DND-41 (cell line): ENCODE measurements at regions not wholly inside any gene's neighbourhood (a gene's known extent, or its start where the extent isn't known, plus 50 kb on each side); places are given as distances from the start of the nearest gene placed in this dataset.

ENCODE experiments used
- ATAC-seq: fragments of 200-7000 bp; cut with Tn5 transposase; 3 replicates; pipeline ENCODE4 v1.9.1; 2021; ENCODE audit warnings: low read depth; ENCODE audit not compliant: insufficient read depth
- DNase-seq: peaks from one replicate; pipeline ENCODE4 v3.0.0-alpha.2; 2020
- H2AFZ ChIP-seq: 2 replicates; pipeline ENCODE4 v1.6.0; 2012; ENCODE audit warnings: low read depth, low read length
- H3K27ac ChIP-seq: 2 replicates; pipeline ENCODE4 v1.5.1; 2012; ENCODE audit warnings: low read length, inconsistent platforms
- H3K27me3 ChIP-seq: fragments of 200-600 bp; sonication (generic); 2 replicates; pipeline ENCODE4 v1.6.0; 2012; ENCODE audit warnings: low read length, mild to moderate bottlenecking, inconsistent platforms; ENCODE audit not compliant: insufficient read depth, poor library complexity
- H3K36me3 ChIP-seq: 2 replicates; pipeline ENCODE4 v1.5.1; 2012; ENCODE audit warnings: low read length, inconsistent platforms; ENCODE audit not compliant: insufficient read depth
- H3K4me1 ChIP-seq: 2 replicates; pipeline ENCODE4 v1.5.1; 2012; ENCODE audit warnings: mild to moderate bottlenecking, low read length; ENCODE audit not compliant: insufficient read depth
- H3K4me2 ChIP-seq: 2 replicates; pipeline ENCODE4 v1.6.0; 2012; ENCODE audit warnings: mild to moderate bottlenecking, moderate library complexity, low read length, inconsistent platforms; ENCODE audit not compliant: insufficient read depth
- H3K4me3 ChIP-seq, 2 experiments: fragments of 200-600 bp in 1 of 2; shearing (Covaris generic) in 1 of 2; 2 replicates each; pipeline ENCODE4 v1.5.1; 2012 to 2016; ENCODE audit warnings: inconsistent platforms in 2 of 2, low read length in 2 of 2, mild to moderate bottlenecking in 2 of 2, low read depth in 1 of 2, moderate library complexity in 1 of 2
- H3K79me2 ChIP-seq: 2 replicates; pipeline ENCODE4 v1.6.0; 2012; ENCODE audit warnings: low read length, inconsistent platforms; ENCODE audit not compliant: insufficient read depth
- H3K9ac ChIP-seq: 2 replicates; pipeline ENCODE4 v1.6.0; 2012; ENCODE audit warnings: low read depth, mild to moderate bottlenecking, inconsistent platforms, low read length, moderate library complexity
- H3K9me3 ChIP-seq: 2 replicates; pipeline ENCODE4 v1.5.1; 2012; ENCODE audit warnings: low read length, moderate library complexity, mild to moderate bottlenecking, inconsistent platforms; ENCODE audit not compliant: insufficient read depth, severe bottlenecking
- H4K20me1 ChIP-seq: 2 replicates; pipeline ENCODE4 v1.6.0; 2012; ENCODE audit warnings: low read length; ENCODE audit not compliant: insufficient read depth
- EZH2 ChIP-seq: IDR thresholded peaks from 3 replicates; pipeline ENCODE4 v1.6.1; 2012; ENCODE audit warnings: borderline replicate concordance, low read depth, mild to moderate bottlenecking, moderate library complexity, low read length, inconsistent platforms; ENCODE audit not compliant: severe bottlenecking
- TF ChIP-seq, protein P1 (sequence below): IDR thresholded peaks from 2 replicates; pipeline ENCODE4 v1.5.1; 2012; ENCODE audit warnings: borderline replicate concordance, low read length, moderate library complexity, mild to moderate bottlenecking; ENCODE audit not compliant: poor library complexity, severe bottlenecking; ENCODE audit errors: extremely low read depth

DNA sequence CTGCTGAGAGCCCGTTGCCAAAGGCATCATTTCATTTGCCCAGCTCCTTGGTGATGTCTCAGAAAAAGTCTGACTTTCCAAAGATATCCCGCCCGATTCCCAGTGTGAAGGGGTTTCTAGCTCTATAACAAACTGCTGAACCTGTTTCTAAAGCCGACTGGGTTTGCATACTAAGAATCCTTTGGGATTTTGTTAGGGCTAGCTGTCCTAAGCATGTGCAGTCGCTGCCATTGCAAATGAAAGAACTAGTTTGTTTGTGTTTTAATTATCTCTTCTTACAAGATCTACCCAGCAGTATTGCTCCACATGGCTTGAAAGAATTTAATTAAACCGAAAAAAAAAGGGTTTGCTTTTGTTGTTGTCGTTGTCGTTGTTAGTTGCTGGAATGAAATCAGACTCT is 476.6 kb downstream of the GATA3 start:
- no peaks in the 10 kb centered on the region for H3K27me3 ChIP-seq
- no peak overlapping the region for H3K9ac ChIP-seq
- no peaks in the 10 kb centered on the region for H3K36me3 ChIP-seq
- no peaks in the 10 kb centered on the region for H3K9me3 ChIP-seq
- no peaks in the 10 kb centered on the region for H3K4me1 ChIP-seq
- H4K20me1 ChIP-seq = no peaks in the 10 kb centered on the region
- TF ChIP-seq EZH2 = no peak
- TF ChIP-seq, protein P1, sequence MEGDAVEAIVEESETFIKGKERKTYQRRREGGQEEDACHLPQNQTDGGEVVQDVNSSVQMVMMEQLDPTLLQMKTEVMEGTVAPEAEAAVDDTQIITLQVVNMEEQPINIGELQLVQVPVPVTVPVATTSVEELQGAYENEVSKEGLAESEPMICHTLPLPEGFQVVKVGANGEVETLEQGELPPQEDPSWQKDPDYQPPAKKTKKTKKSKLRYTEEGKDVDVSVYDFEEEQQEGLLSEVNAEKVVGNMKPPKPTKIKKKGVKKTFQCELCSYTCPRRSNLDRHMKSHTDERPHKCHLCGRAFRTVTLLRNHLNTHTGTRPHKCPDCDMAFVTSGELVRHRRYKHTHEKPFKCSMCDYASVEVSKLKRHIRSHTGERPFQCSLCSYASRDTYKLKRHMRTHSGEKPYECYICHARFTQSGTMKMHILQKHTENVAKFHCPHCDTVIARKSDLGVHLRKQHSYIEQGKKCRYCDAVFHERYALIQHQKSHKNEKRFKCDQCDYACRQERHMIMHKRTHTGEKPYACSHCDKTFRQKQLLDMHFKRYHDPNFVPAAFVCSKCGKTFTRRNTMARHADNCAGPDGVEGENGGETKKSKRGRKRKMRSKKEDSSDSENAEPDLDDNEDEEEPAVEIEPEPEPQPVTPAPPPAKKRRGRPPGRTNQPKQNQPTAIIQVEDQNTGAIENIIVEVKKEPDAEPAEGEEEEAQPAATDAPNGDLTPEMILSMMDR = no peak
- DNase-seq (no peak), ATAC-seq (no peak)
- H3K79me2 ChIP-seq = no peaks in the 10 kb centered on the region
- H3K4me3 ChIP-seq = no peak overlapping the region
- no peak overlapping the region for H2AFZ ChIP-seq
- no peak overlapping the region for H3K27ac ChIP-seq
- H3K4me2 ChIP-seq = no peak overlapping the region

DNA sequence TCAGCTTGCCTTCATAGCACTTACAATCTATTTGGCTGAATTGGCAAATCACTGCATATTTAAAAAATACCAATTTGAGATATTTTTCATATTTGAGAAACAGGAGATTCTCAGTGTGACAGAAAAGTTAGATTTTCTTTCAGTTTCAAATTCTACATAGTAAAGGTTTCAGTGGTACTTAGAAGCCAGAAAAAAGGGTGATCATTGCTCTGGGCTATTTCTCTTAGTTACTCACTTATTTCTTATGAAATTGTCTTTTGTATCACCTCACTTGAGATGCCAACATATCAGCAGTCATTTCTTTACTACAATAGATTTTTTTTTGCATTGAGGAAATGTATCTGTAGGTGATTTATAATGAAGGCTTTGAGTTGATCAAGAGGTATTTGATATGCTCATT is 478.2 kb downstream of the GATA3 start:
- H3K4me1 ChIP-seq = no peaks in the 10 kb centered on the region

DNA sequence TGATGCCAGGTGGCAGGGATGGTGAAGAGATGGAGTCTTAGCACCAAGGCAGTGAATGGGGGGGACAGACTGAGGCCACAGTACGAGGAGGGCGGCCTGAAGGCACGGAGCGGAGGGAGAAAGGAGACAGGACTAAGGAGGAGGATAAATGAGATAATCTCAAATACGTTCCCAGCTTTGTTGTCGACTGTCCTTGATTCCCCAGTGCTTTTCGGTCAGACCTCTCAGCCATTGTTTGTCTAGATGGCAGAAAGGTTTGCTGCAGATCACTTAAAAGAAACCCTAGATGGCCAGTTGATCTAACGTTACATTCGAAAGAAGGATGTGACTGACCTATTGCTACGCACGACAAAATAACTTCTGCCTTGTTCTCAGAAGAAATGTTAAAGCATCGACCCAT is 479.0 kb downstream of the GATA3 start:
- no peak for ATAC-seq
- Histone ChIP-seq H3K4me1 (no peaks in the 10 kb centered on the region), H4K20me1 (no peaks in the 10 kb centered on the region), H3K9ac (no peak overlapping the region), H3K79me2 (no peaks in the 10 kb centered on the region), H3K4me2 (no peak overlapping the region), H2AFZ (no peak overlapping the region), H3K27me3 (no peaks in the 10 kb centered on the region), H3K4me3 (no peak overlapping the region), H3K9me3 (no peaks in the 10 kb centered on the region), H3K27ac (no peak overlapping the region), H3K36me3 (no peaks in the 10 kb centered on the region)
- no peak for DNase-seq
- TF ChIP-seq, protein P1 = no peak

More for the DNA sequence above, 478.2 kb downstream of the GATA3 start:
- Histone ChIP-seq H3K9ac (no peak overlapping the region), H3K4me2 (no peak overlapping the region), H2AFZ (no peak overlapping the region), H3K36me3 (no peaks in the 10 kb centered on the region), H3K9me3 (no peaks in the 10 kb centered on the region), H3K4me3 (no peak overlapping the region), H3K27ac (no peak overlapping the region), H3K27me3 (no peaks in the 10 kb centered on the region), H4K20me1 (no peaks in the 10 kb centered on the region), H3K79me2 (no peaks in the 10 kb centered on the region)
- ATAC-seq (no peak), DNase-seq (no peak)
- TF ChIP-seq, protein P1 = no peak
- TF ChIP-seq EZH2 = no peak

DNA sequence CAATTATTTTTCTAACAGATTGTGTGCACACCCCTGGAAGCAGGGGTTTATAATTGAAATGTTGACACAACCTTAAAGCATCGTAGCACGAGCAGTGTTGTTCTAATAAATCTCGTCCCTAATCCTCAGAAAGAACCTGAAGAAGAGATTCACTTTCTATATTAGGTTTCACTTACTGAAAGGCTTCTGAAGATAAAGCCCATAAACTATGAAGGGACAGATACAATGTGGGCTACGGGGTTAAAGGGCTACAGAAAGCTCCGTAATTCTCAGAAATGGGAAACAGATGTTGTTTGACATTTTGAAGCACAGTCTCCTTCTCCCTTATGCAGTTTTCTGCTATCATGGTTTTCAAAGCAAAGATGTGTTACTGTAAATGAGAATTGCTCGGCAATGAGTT is 479.6 kb downstream of the GATA3 start:
- Histone ChIP-seq H3K27me3 (no peaks in the 10 kb centered on the region), H3K4me2 (no peak overlapping the region), H3K79me2 (no peaks in the 10 kb centered on the region), H3K4me1 (no peaks in the 10 kb centered on the region), H3K27ac (no peak overlapping the region), H2AFZ (no peak overlapping the region), H3K36me3 (no peaks in the 10 kb centered on the region), H3K9me3 (no peaks in the 10 kb centered on the region), H3K9ac (no peak overlapping the region), H4K20me1 (no peaks in the 10 kb centered on the region), H3K4me3 (no peak overlapping the region)
- ATAC-seq (no peak), DNase-seq (no peak)
- no peak for TF ChIP-seq EZH2
- TF ChIP-seq, protein P1 = no peak
